ENCODE measurements at regions not wholly inside any gene's neighbourhood (a gene's known extent, or its start where the extent isn't known, plus 50 kb on each side); places are given as distances from the start of the nearest gene placed in this dataset.
"Not testable (repeated sequence)": the region's sequence is repeated elsewhere in the genome, so short reads cannot be mapped to it uniquely, and the experiment has no call there.

DNA sequence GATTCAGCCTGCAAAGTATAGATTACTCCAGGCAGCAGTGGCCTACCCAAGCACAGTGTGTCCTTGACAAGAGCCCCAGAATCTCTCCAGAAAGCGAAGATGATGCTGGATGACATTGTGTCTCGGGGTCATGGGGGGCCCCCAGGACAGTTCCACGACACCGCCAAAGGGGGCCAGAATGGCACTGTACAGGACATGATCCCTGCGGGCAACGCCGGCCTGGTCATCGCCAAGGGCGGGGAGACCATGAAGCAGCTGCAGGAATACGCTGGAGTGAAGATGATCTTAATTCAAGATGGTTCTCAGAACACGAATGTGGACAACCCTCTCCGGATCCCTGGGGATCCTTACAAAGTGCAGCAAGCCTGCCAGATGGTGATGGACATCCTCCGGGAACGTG lies 107.0 kb upstream of the MTAP start:
- DNase-seq (ENCODE audit: low read depth) = no peak

- DNase-seq (ENCODE audit: low read depth) = no peak
These were observed 106.5 kb upstream of the MTAP start for GRCh38 chr9:21695874-21696341.

DNA sequence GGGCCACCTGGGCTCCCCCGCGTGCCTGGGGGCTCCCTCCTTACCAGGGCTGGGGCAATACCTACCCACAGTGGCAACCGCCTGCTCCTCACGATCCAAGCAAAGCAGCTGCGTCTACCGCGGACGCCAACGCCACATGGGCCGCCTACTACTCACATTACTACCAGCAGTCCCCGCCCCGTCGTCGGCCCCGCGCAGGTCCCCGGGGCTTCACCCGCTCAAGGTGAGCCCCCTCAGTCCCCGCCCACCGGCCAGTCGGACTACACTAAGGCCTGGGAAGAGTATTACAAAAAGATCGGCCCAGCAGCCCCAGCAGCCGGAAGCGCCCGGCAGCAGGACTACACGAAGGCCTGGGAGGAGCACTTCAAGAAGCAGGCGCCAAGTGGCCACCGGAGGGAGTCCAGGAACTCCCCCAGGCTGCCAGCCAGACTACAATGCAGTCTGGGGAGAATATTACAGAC lies 106.0 kb upstream of the MTAP start:
- no peak for DNase-seq (ENCODE audit: low read depth)

- no peak for DNase-seq (ENCODE audit: low read depth)
These were observed 94.2 kb upstream of the MTAP start for GRCh38 chr9:21708260-21708711.

GRCh38 chr9:21708856-21709255 lies 93.6 kb upstream of the MTAP start:
- no peak for DNase-seq (ENCODE audit: low read depth)

GRCh38 chr9:21709464-21710058 lies 92.9 kb upstream of the MTAP start:
- DNase-seq (ENCODE audit: low read depth) = peak; percentile 48

- no peak for DNase-seq (ENCODE audit: low read depth)
These were observed 91.8 kb upstream of the MTAP start for GRCh38 chr9:21710548-21711191.

- DNase-seq (ENCODE audit: low read depth) = no peak
These were observed 90.9 kb upstream of the MTAP start for GRCh38 chr9:21711504-21711903.

- DNase-seq (ENCODE audit: low read depth) = no peak
These were observed 87.0 kb upstream of the MTAP start for GRCh38 chr9:21715408-21715807.

- no peak for DNase-seq (ENCODE audit: low read depth)
These were observed 81.7 kb upstream of the MTAP start for GRCh38 chr9:21720758-21721157.

- not testable (repeated sequence) for DNase-seq (ENCODE audit: low read depth)
These were observed 75.0 kb upstream of the MTAP start for GRCh38 chr9:21727411-21727810.

- no peak for DNase-seq (ENCODE audit: low read depth)
These were observed 73.7 kb upstream of the MTAP start for GRCh38 chr9:21728781-21729180.

DNA sequence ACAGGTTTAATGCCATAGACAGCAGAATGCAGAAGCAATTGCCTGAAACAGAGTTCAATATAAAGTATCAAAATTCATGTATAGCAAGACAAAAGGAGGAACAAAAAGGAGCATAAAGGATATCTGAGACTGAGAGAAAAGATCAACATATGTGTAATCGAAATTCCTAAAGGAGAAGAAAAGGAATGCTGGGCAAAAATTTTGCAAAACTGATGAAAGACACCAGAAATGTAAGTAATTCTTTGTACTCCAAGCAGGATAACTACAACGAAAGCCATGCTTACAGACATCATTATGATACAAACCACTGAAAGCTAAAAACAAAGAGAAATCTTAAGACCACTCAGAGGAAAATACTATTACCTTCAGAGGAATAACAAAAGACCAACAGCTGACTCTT lies 72.8 kb upstream of the MTAP start:
- DNase-seq (ENCODE audit: low read depth) = no peak

DNA sequence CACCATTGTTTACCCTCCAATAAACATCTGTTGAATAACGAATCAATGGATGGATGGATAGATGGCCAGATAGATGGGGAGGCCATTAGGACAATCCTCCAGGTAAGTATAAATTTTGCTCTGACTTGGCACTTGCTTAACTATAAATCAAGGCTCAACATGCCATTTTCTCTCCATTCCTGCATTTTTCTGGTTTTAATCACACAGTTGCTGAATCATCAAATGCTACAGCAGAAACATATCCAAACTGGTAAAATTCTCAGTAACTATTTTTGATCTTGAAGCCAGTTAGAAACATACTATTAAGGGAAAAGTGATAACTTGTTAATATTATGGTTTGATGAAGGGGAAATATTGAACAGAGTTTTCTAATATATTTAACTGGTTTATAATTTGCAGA lies 71.5 kb upstream of the MTAP start:
- no peak for DNase-seq (ENCODE audit: low read depth)

- no peak for DNase-seq (ENCODE audit: low read depth)
These were observed 61.3 kb upstream of the MTAP start for GRCh38 chr9:21741151-21741550.

DNA sequence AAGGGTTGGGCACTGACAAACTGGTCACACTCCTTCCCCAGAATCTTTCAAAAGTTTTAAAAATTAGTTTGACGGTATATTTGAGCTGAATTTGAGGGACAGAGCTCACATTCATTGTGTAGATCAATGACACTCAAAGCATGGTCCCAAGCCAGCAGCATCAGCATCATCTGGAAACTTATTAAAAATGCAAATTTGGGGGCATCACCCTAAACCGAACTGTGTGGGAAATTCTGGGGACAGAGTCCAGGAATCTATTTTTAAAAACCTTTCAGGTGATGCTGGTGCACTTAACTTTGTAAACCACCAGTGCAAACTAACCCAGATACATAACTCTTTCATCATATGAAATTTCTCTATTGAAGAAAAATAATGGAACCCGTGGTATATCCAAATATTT lies 58.1 kb upstream of the MTAP start:
- no peak for DNase-seq (ENCODE audit: low read depth)

DNA sequence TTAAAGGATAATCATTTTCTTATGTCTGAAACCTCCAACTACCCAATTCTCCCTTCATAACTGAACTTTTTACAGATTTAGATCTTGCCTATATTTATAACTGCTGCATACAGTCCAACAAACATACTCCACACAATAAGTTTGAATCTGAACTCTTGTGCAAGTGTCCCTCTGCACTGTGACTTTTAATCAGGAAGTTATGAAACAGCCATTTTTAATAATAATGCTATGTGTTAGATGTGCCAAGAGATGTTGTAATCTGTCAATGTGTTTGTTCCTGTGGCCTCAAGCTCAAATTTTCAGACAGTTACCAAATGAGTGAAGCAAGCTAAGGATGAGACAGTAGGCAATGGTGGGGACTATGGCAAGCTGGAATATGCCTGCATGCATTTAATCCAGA lies 57.6 kb upstream of the MTAP start:
- no peak for DNase-seq (ENCODE audit: low read depth)

- no peak for DNase-seq (ENCODE audit: low read depth)
These were observed 55.9 kb upstream of the MTAP start for GRCh38 chr9:21746550-21746949.

GRCh38 chr9:21747175-21747574 lies 55.3 kb upstream of the MTAP start:
- DNase-seq (ENCODE audit: low read depth) = no peak

GRCh38 chr9:21750021-21750735 lies 52.3 kb upstream of the MTAP start:
- DNase-seq (ENCODE audit: low read depth) = no peak

GRCh38 chr9:21751998-21752397 lies 50.4 kb upstream of the MTAP start:
- DNase-seq (ENCODE audit: low read depth) = no peak

Measured in activated gamma-delta T cell treated with anti-CD3 and anti-CD28 coated beads, Interleukin-2, amount 50 U/mL, for 16 hours (primary cell).